HG03025 (cell line): ENCODE measurements at regions not wholly inside any gene's neighbourhood (a gene's known extent, or its start where the extent isn't known, plus 50 kb on each side); places are given as distances from the start of the nearest gene placed in this dataset.

Source experiments
- ATAC-seq: cut with Tn5 transposase; IDR thresholded peaks from one replicate; pipeline ENCODE4 v1.9.1; 2021; ENCODE audit warnings: mild to moderate bottlenecking, moderate library complexity; ENCODE audit not compliant: unreplicated experiment, low FRiP score

- ATAC-seq, result no peak
Measured at GRCh38 chr10:89829262-89829886, 128.0 kb downstream of the KIF20B start.

GRCh38 chr10:89829887-89830269 is 128.5 kb downstream of the KIF20B start:
- no peak for ATAC-seq

GRCh38 chr10:89830624-89831023 is 129.2 kb downstream of the KIF20B start:
- no peak for ATAC-seq

- ATAC-seq, result no peak
Measured at GRCh38 chr10:89836840-89837164, 135.4 kb downstream of the KIF20B start.

GRCh38 chr10:89837165-89838043 is 136.0 kb downstream of the KIF20B start:
- no peak for ATAC-seq

- ATAC-seq, result no peak
Measured at GRCh38 chr10:89838044-89838615, 136.7 kb downstream of the KIF20B start.

GRCh38 chr10:89845541-89846280 is 144.3 kb downstream of the KIF20B start:
- no peak for ATAC-seq

- ATAC-seq, result no peak
Measured at GRCh38 chr10:89846281-89846630, 144.9 kb downstream of the KIF20B start.

- no peak for ATAC-seq
Measured at GRCh38 chr10:89846786-89847185, 145.4 kb downstream of the KIF20B start.

- ATAC-seq, result no peak
Measured at GRCh38 chr10:89852872-89853271, 151.5 kb downstream of the KIF20B start.

- no peak for ATAC-seq
Measured at GRCh38 chr10:89853781-89854191, 152.4 kb downstream of the KIF20B start.

- ATAC-seq, result no peak
Measured at GRCh38 chr10:89857431-89858042, 156.1 kb downstream of the KIF20B start.

- ATAC-seq, result no peak
Measured at GRCh38 chr10:89861199-89861573, 159.8 kb downstream of the KIF20B start.

GRCh38 chr10:89861584-89862301 is 160.4 kb downstream of the KIF20B start:
- ATAC-seq, result no peak

- no peak for ATAC-seq
Measured at GRCh38 chr10:89867964-89868363, 166.6 kb downstream of the KIF20B start.

- ATAC-seq, result no peak
Measured at GRCh38 chr10:89869180-89869579, 167.8 kb downstream of the KIF20B start.

- no peak for ATAC-seq
Measured at GRCh38 chr10:89869592-89870156, 168.3 kb downstream of the KIF20B start.

- ATAC-seq, result no peak
Measured at GRCh38 chr10:89870936-89871335, 169.5 kb downstream of the KIF20B start.

GRCh38 chr10:89873055-89873454 is 171.7 kb downstream of the KIF20B start:
- ATAC-seq, result no peak

- no peak for ATAC-seq
Measured at GRCh38 chr10:89875557-89875956, 174.2 kb downstream of the KIF20B start.
